ENCODE measurements at regions not wholly inside any gene's neighbourhood (a gene's known extent, or its start where the extent isn't known, plus 50 kb on each side); places are given as distances from the start of the nearest gene placed in this dataset.

DNA sequence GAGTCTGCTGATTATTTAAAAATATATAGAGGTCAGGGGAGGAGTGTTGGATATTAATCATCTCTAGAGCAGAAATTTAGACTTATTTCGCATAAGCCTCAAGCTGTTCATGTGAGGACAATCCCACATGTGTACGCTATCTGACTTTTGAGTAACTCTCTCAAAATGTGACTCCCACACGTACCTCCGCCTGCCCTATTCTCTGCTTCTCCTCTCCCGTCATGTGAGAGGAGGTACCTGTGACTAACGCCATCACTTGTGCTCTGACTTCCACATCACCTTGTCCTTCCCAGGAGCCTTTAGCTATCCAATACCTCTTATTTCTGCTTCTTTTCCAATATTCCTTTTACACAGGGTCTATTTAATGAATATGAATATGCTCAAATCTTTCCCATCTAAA is 119.3 kb upstream of the CALCR start:
- Histone ChIP-seq H4K20me1 (replicated peaks; ENCODE audit: control insufficient read depth, extremely low read depth, insufficient read depth, low read length) (no peaks in the 10 kb centered on the region), H3K9me3 (replicated peaks; ENCODE audit: control insufficient read depth, insufficient read depth, low read length) (no peaks in the 10 kb centered on the region), H3K27ac (ENCODE audit: insufficient read depth, low read depth, low read length) (no peak overlapping the region), H3K27me3 (ENCODE audit: control insufficient read depth in 2 of 2, insufficient read depth in 2 of 2, low read length in 2 of 2) (peaks cover 6% of the 10 kb centered on the region in 2 experiments), H3K9ac (replicated peaks; ENCODE audit: extremely low read depth, insufficient read depth, low read length) (no peak overlapping the region), H3K4me3 (replicated peaks in 1 of 3; ENCODE audit: insufficient read depth in 1 of 3, low read depth in 1 of 3, low read length in 3 of 3) (no peak overlapping the region), H2AFZ (ENCODE audit: low read depth, low read length) (no peak overlapping the region), H3K4me1 (ENCODE audit: control insufficient read depth, extremely low read depth, insufficient read depth, low read length) (no peaks in the 10 kb centered on the region), H3K9me1 (replicated peaks; ENCODE audit: control insufficient read depth, extremely low read depth, insufficient read depth, low read length) (no peaks in the 10 kb centered on the region), H3K79me2 (ENCODE audit: control insufficient read depth, insufficient read depth, low read length) (no peaks in the 10 kb centered on the region), H3K4me2 (ENCODE audit: insufficient read depth, low read length) (no peak overlapping the region), H3K36me3 (ENCODE audit: control insufficient read depth in 2 of 2, extremely low read depth in 1 of 2, insufficient read depth in 2 of 2, low read length in 2 of 2) (no peaks in the 10 kb centered on the region)
- BruUV-seq (replicated peaks): no TSS peak
- FAIRE-seq: no peak
- TF ChIP-seq MYC (IDR thresholded peaks at IDR 0.05; ENCODE audit: low read depth, low read length) (no peak), EZH2 (IDR thresholded peaks at IDR 0.05; ENCODE audit: borderline replicate concordance, low read depth, low read length, severe bottlenecking) (no peak)
- intact Hi-C loops (cut with micrococcal nuclease) (no loop called here), dilution Hi-C loops (cut with MboI; ENCODE audit: extremely low pct_ligation_motif_present, low sequenced_read_pairs) (no loop called here)
- ChIA-PET CTCF (no interaction called here), POLR2A (no interaction called here)
- no peak for DNase-seq (ENCODE audit: low read depth, low spot score)

DNA sequence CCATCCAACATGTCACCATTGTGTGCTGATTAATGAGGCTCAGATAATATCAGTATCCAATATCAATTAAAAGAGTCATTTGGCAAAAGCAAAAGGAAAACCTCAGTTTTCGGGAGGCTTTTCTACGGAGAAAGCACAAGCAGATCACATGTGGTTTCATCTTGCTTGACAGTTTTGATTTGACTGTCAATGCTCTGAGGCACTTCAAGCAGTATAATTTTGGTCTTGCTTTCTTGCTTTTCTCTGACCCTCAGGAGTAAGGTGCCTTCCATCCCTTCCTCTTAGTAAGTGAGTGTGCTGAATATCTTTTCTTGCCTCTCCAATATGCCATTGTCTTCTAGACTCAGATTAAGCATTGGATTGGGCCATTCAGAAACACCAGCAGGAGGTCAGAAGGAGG is 115.5 kb upstream of the CALCR start:
- Histone ChIP-seq H3K9ac (replicated peaks; ENCODE audit: extremely low read depth, insufficient read depth, low read length) (no peak overlapping the region), H3K27ac (ENCODE audit: insufficient read depth, low read depth, low read length) (no peak overlapping the region), H3K4me1 (ENCODE audit: control insufficient read depth, extremely low read depth, insufficient read depth, low read length) (no peaks in the 10 kb centered on the region), H3K79me2 (ENCODE audit: control insufficient read depth, insufficient read depth, low read length) (no peaks in the 10 kb centered on the region), H4K20me1 (replicated peaks; ENCODE audit: control insufficient read depth, extremely low read depth, insufficient read depth, low read length) (no peaks in the 10 kb centered on the region), H3K9me3 (replicated peaks; ENCODE audit: control insufficient read depth, insufficient read depth, low read length) (no peaks in the 10 kb centered on the region), H2AFZ (ENCODE audit: low read depth, low read length) (no peak overlapping the region), H3K9me1 (replicated peaks; ENCODE audit: control insufficient read depth, extremely low read depth, insufficient read depth, low read length) (no peaks in the 10 kb centered on the region), H3K27me3 (ENCODE audit: control insufficient read depth in 2 of 2, insufficient read depth in 2 of 2, low read length in 2 of 2) (peaks cover 4 to 6% of the 10 kb centered on the region in 2 experiments), H3K36me3 (ENCODE audit: control insufficient read depth in 2 of 2, extremely low read depth in 1 of 2, insufficient read depth in 2 of 2, low read length in 2 of 2) (no peaks in the 10 kb centered on the region), H3K4me2 (ENCODE audit: insufficient read depth, low read length) (no peak overlapping the region), H3K4me3 (replicated peaks in 1 of 3; ENCODE audit: insufficient read depth in 1 of 3, low read depth in 1 of 3, low read length in 3 of 3) (no peak overlapping the region)
- ChIA-PET POLR2A (no interaction called here), CTCF (no interaction called here)
- no TSS peak for BruUV-seq (replicated peaks)
- intact Hi-C loops (cut with micrococcal nuclease): no loop called here
- dilution Hi-C loops (cut with MboI; ENCODE audit: extremely low pct_ligation_motif_present, low sequenced_read_pairs): no loop called here
- FAIRE-seq (no peak), DNase-seq (ENCODE audit: low read depth, low spot score) (no peak)
- TF ChIP-seq FOS (IDR thresholded peaks at IDR 0.05; ENCODE audit: borderline replicate concordance, insufficient read depth, low read length) (no peak), MAX (IDR thresholded peaks at IDR 0.05; ENCODE audit: insufficient read depth, insufficient read length) (no peak)

Measured in endothelial cell of umbilical vein (primary cell).